CD14-positive monocyte (primary cell): ENCODE measurements at regions not wholly inside any gene's neighbourhood (a gene's known extent, or its start where the extent isn't known, plus 50 kb on each side); places are given as distances from the start of the nearest gene placed in this dataset.

ENCODE experiments used
- DNase-seq, 3 donors: peaks; one replicate each; pipeline ENCODE4 v3.0.0-alpha.2; 2011 to 2022
- H2AFZ ChIP-seq: 2 replicates; pipeline ENCODE4 v1.6.0; 2012; ENCODE audit warnings: mild to moderate bottlenecking, low read depth, low read length, inconsistent platforms; ENCODE audit not compliant: insufficient read depth, poor library complexity, severe bottlenecking
- H3K27ac ChIP-seq, 2 donors: 1 replicate in 1 of 2; 2 replicates in 1 of 2; pipeline ENCODE4 v1.5.1; 2012 to 2013; ENCODE audit warnings: low read length in 2 of 2, control low read depth in 1 of 2, inconsistent platforms in 1 of 2, low read depth in 1 of 2, mild to moderate bottlenecking in 1 of 2
- H3K27me3 ChIP-seq, 2 donors: one replicate each; pipeline versions ENCODE4 v1.6.0 to v1.6.1; 2011 to 2013; ENCODE audit warnings: low read length in 2 of 2; ENCODE audit not compliant: control insufficient read depth in 2 of 2, insufficient read depth in 2 of 2
- H3K36me3 ChIP-seq, 2 donors: replicated peaks in 1 of 2; 1 replicate in 1 of 2; 2 replicates in 1 of 2; pipeline versions ENCODE4 v1.5.1 to v1.6.1; 2012 to 2013; ENCODE audit warnings: low read length in 2 of 2, control low read depth in 1 of 2, inconsistent platforms in 1 of 2, mild to moderate bottlenecking in 1 of 2; ENCODE audit not compliant: insufficient read depth in 2 of 2, control insufficient read depth in 1 of 2
- H3K4me1 ChIP-seq, 2 donors: 1 replicate in 1 of 2; 2 replicates in 1 of 2; pipeline versions ENCODE4 v1.5.1 to v1.6.1; 2012 to 2013; ENCODE audit warnings: low read length in 2 of 2, control low read depth in 1 of 2, inconsistent platforms in 1 of 2, mild to moderate bottlenecking in 1 of 2, moderate library complexity in 1 of 2; ENCODE audit not compliant: insufficient read depth in 2 of 2, control insufficient read depth in 1 of 2
- H3K4me2 ChIP-seq: replicated peaks from 2 replicates; pipeline ENCODE3; 2012; ENCODE audit warnings: low read length, moderate library complexity, mild to moderate bottlenecking; ENCODE audit not compliant: poor library complexity, severe bottlenecking; ENCODE audit errors: extremely low read depth
- H3K4me3 ChIP-seq, 3 experiments: fragments of 200-600 bp in 1 of 3; sonication (generic) in 1 of 3; replicated peaks in 1 of 3; 1 replicate in 2 of 3; 2 replicates in 1 of 3; pipeline ENCODE4 v1.5.1; 2011 to 2013; ENCODE audit warnings: low read length in 3 of 3, mild to moderate bottlenecking in 3 of 3, control low read depth in 2 of 3, low read depth in 2 of 3, inconsistent platforms in 1 of 3, moderate library complexity in 1 of 3
- H3K79me2 ChIP-seq: 2 replicates; pipeline ENCODE4 v1.6.0; 2012; ENCODE audit warnings: mild to moderate bottlenecking, control low read depth, inconsistent platforms, low read length, moderate library complexity; ENCODE audit not compliant: insufficient read depth
- H3K9ac ChIP-seq: 2 replicates; pipeline ENCODE4 v1.6.0; 2017; ENCODE audit warnings: low read length, mild to moderate bottlenecking; ENCODE audit not compliant: insufficient read depth, poor library complexity, severe bottlenecking
- H3K9me3 ChIP-seq, 2 donors: replicated peaks in 1 of 2; 1 replicate in 1 of 2; 2 replicates in 1 of 2; pipeline versions ENCODE4 v1.5.1 to v1.6.1; 2012 to 2013; ENCODE audit warnings: low read length in 2 of 2, control low read depth in 1 of 2; ENCODE audit not compliant: control insufficient read depth in 1 of 2, insufficient read depth in 1 of 2
- H4K20me1 ChIP-seq: 2 replicates; pipeline ENCODE4 v1.6.0; 2012; ENCODE audit warnings: mild to moderate bottlenecking, low read length, control low read depth, moderate library complexity; ENCODE audit not compliant: insufficient read depth
- H3K27ac Mint-ChIP-seq, 7 donors: one replicate each; pipeline ENCODE4 v1.8.0; 2020; ENCODE audit warnings: mild to moderate bottlenecking in 7 of 7, mixed read lengths in 7 of 7, moderate library complexity in 6 of 7, inconsistent platforms in 2 of 7
- H3K27me3 Mint-ChIP-seq, 3 donors: one replicate each; pipeline ENCODE4 v1.8.0; 2021 to 2022; ENCODE audit warnings: low read depth in 3 of 3, mild to moderate bottlenecking in 3 of 3, mixed read lengths in 3 of 3, moderate library complexity in 3 of 3, inconsistent platforms in 1 of 3
- H3K36me3 Mint-ChIP-seq, 2 donors: one replicate each; pipeline ENCODE4 v1.8.0; 2020; ENCODE audit warnings: mixed read lengths in 2 of 2, inconsistent platforms in 1 of 2, mild to moderate bottlenecking in 1 of 2
- H3K4me1 Mint-ChIP-seq: one replicate; pipeline ENCODE4 v1.8.0; 2020; ENCODE audit warnings: mild to moderate bottlenecking, mixed read lengths
- H3K4me3 Mint-ChIP-seq, 2 donors: one replicate each; pipeline ENCODE4 v1.8.0; 2020; ENCODE audit warnings: mild to moderate bottlenecking in 2 of 2, mixed read lengths in 2 of 2, moderate library complexity in 1 of 2
- H3K9me3 Mint-ChIP-seq, 7 donors: one replicate each; pipeline ENCODE4 v1.8.0; 2020 to 2022; ENCODE audit warnings: mixed read lengths in 7 of 7, mild to moderate bottlenecking in 6 of 7, moderate library complexity in 6 of 7, inconsistent platforms in 2 of 7
- CTCF ChIP-seq: fragments of 200-600 bp; IDR thresholded peaks from one replicate; pipeline ENCODE4 v1.8.0; 2022; ENCODE audit warnings: antibody characterized with exemption, mild to moderate bottlenecking
- WGBS: methylation state at CpG from one replicate; pipeline ENCODE4 v1.1.5; 2013; ENCODE audit warnings: missing lambda C conversion rate; ENCODE audit not compliant: insufficient coverage; 5-methylcytosine and 5-hydroxymethylcytosine counted together
- intact Hi-C, 2 donors: fragments of 100-400 bp; cut with micrococcal nuclease; formaldehyde crosslinking; loops; one replicate each; pipeline versions ENCODE4 v1.15.0 to v1.15.1; 2023

GRCh38 chr7:46317256-46317655 lies 396.2 kb upstream of the IGFBP3 start:
- Mint-ChIP-seq H3K27ac (no peak overlapping the region), H3K9me3 (peaks cover 0 to 20% (median 4%) of the 10 kb centered on the region in 7 donors), H3K27me3 (no peaks in the 10 kb centered on the region), H3K4me3 (no peak overlapping the region), H3K4me1 (no peaks in the 10 kb centered on the region), H3K36me3 (no peaks in the 10 kb centered on the region)
- H3K27me3 ChIP-seq, result no peaks in the 10 kb centered on the region
- H4K20me1 ChIP-seq, result no peaks in the 10 kb centered on the region
- peaks cover 8 to 10% of the 10 kb centered on the region in 2 donors for H3K9me3 ChIP-seq
- intact Hi-C loops, result no loop called here
- 91% methylated on average over 3 of the region's 6 CpGs for WGBS
- no peaks in the 10 kb centered on the region for H3K79me2 ChIP-seq
- no peak overlapping the region for H3K4me3 ChIP-seq
- H3K4me1 ChIP-seq, result no peaks in the 10 kb centered on the region
- no peak for TF ChIP-seq CTCF
- no peak overlapping the region for H3K27ac ChIP-seq
- H3K36me3 ChIP-seq, result no peaks in the 10 kb centered on the region
- H2AFZ ChIP-seq, result no peak overlapping the region
- no peak overlapping the region for H3K9ac ChIP-seq
- H3K4me2 ChIP-seq, result no peak overlapping the region
- no peak for DNase-seq

DNA sequence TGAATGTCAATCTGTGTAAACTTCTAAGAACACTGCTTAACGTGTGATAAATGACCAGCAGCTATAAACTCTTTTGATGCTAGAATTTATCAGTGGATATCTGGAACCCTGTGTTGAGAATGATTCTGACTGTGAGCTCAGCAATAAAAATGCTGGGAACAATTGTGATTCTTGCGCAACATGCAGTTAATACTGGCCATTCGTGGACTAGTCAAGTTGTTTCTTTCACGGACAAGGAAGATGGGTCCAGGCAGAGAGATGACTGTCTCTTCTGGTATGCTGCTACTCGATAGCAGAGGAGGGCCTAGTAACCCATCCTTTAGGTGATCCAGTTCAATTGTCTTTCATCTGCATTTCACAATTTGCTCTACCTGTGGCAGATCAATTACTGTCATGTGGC lies 394.8 kb upstream of the IGFBP3 start:
- no peaks in the 10 kb centered on the region for H3K4me1 Mint-ChIP-seq
- DNase-seq, result no peak
- H3K36me3 ChIP-seq, result no peaks in the 10 kb centered on the region
- no peaks in the 10 kb centered on the region for H4K20me1 ChIP-seq
- intact Hi-C loops, result no loop called here
- H3K27ac Mint-ChIP-seq, result no peak overlapping the region
- no peak overlapping the region for H3K4me3 ChIP-seq
- no peaks in the 10 kb centered on the region for H3K27me3 Mint-ChIP-seq
- no peak for TF ChIP-seq CTCF
- no peaks in the 10 kb centered on the region for H3K4me1 ChIP-seq
- no peaks in the 10 kb centered on the region for H3K79me2 ChIP-seq
- no peak overlapping the region for H3K4me3 Mint-ChIP-seq
- H3K9me3 Mint-ChIP-seq, result peaks cover 0 to 13% (median 3%) of the 10 kb centered on the region in 7 donors
- H2AFZ ChIP-seq, result no peak overlapping the region
- peaks cover 4 to 10% of the 10 kb centered on the region in 2 donors for H3K9me3 ChIP-seq
- H3K4me2 ChIP-seq, result no peak overlapping the region
- H3K27me3 ChIP-seq, result no peaks in the 10 kb centered on the region
- H3K9ac ChIP-seq, result no peak overlapping the region
- 94% methylated on average over 5 of the region's 5 CpGs for WGBS
- H3K27ac ChIP-seq, result no peak overlapping the region
- H3K36me3 Mint-ChIP-seq, result no peaks in the 10 kb centered on the region
